Thoracic aorta (tissue), 2 donors: ENCODE measurements at regions not wholly inside any gene's neighbourhood (a gene's known extent, or its start where the extent isn't known, plus 50 kb on each side); places are given as distances from the start of the nearest gene placed in this dataset.

Experiments
- ATAC-seq: fragments of 150-250 bp; one replicate; pipeline ENCODE4 v1.8.0; 2017; ENCODE audit warnings: low read depth; ENCODE audit not compliant: insufficient number of reproducible peaks, low FRiP score
- DNase-seq: peaks from one replicate; pipeline ENCODE4 v3.0.0-alpha.2; 2020; ENCODE audit warnings: low spot score
- H3K27ac ChIP-seq, 2 donors: fragments of 200-600 bp; sonication (generic); 1 replicate in 1 of 2; 2 replicates in 1 of 2; pipeline ENCODE4 v1.5.1; 2016; ENCODE audit warnings: mild to moderate bottlenecking in 2 of 2, moderate library complexity in 2 of 2
- H3K27me3 ChIP-seq: fragments of 200-600 bp; sonication (generic); replicated peaks from 2 replicates; pipeline ENCODE4 v1.6.0; 2016; ENCODE audit warnings: mild to moderate bottlenecking; ENCODE audit not compliant: insufficient read depth
- H3K36me3 ChIP-seq: fragments of 200-600 bp; sonication (generic); one replicate; pipeline ENCODE4 v1.5.1; 2016
- H3K4me1 ChIP-seq, 2 donors: fragments of 200-600 bp; sonication (generic); 1 replicate in 1 of 2; 2 replicates in 1 of 2; pipeline versions ENCODE4 v1.5.1 to v1.6.0; 2016; ENCODE audit warnings: low read depth in 2 of 2, mild to moderate bottlenecking in 1 of 2; ENCODE audit not compliant: control insufficient read depth in 1 of 2
- H3K4me3 ChIP-seq: fragments of 200-600 bp; sonication (generic); 2 replicates; pipeline ENCODE4 v1.5.1; 2016; ENCODE audit warnings: mild to moderate bottlenecking
- H3K9me3 ChIP-seq: fragments of 200-600 bp; sonication (generic); 2 replicates; pipeline ENCODE4 v1.5.1; 2016
- TF ChIP-seq, protein P1 (sequence below): fragments of 200-600 bp; sonication (generic); IDR thresholded peaks from one replicate; pipeline ENCODE4 v1.5.1; 2019; ENCODE audit warnings: antibody characterized with exemption

GRCh38 chr2:88870267-88870839 lies 178.9 kb downstream of the RPIA start:
- TF ChIP-seq, protein P1, sequence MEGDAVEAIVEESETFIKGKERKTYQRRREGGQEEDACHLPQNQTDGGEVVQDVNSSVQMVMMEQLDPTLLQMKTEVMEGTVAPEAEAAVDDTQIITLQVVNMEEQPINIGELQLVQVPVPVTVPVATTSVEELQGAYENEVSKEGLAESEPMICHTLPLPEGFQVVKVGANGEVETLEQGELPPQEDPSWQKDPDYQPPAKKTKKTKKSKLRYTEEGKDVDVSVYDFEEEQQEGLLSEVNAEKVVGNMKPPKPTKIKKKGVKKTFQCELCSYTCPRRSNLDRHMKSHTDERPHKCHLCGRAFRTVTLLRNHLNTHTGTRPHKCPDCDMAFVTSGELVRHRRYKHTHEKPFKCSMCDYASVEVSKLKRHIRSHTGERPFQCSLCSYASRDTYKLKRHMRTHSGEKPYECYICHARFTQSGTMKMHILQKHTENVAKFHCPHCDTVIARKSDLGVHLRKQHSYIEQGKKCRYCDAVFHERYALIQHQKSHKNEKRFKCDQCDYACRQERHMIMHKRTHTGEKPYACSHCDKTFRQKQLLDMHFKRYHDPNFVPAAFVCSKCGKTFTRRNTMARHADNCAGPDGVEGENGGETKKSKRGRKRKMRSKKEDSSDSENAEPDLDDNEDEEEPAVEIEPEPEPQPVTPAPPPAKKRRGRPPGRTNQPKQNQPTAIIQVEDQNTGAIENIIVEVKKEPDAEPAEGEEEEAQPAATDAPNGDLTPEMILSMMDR, result no peak
- Histone ChIP-seq H3K36me3 (no peaks in the 10 kb centered on the region), H3K27ac (no peak overlapping the region), H3K27me3 (no peaks in the 10 kb centered on the region), H3K9me3 (no peaks in the 10 kb centered on the region), H3K4me1 (no peaks in the 10 kb centered on the region), H3K4me3 (no peak overlapping the region)
- no peak for ATAC-seq
- DNase-seq, result no peak

DNA sequence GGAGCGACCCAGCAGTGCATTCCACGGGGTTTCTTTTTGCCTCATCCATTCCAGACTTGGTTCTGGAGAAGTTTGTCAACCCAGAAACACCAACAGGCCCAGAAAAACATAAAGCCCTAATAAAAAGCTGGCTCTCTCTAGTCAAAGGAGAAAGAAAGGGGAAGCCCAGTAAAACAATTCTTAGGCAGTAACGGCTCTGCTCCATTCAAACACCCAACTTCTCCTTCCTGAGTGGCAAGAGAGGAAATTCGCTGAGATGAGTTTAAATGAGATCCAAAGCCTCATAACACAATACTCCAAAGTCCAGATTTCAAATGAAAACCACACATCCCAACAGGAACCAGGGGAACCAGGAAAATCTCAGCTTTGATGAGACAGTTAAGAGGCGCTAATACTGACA lies 179.9 kb downstream of the RPIA start:
- Histone ChIP-seq H3K27me3 (no peaks in the 10 kb centered on the region), H3K9me3 (no peaks in the 10 kb centered on the region), H3K4me3 (no peak overlapping the region), H3K36me3 (no peaks in the 10 kb centered on the region), H3K27ac (no peak overlapping the region), H3K4me1 (no peaks in the 10 kb centered on the region)
- no peak for DNase-seq
- TF ChIP-seq, protein P1, result no peak
- no peak for ATAC-seq

DNA sequence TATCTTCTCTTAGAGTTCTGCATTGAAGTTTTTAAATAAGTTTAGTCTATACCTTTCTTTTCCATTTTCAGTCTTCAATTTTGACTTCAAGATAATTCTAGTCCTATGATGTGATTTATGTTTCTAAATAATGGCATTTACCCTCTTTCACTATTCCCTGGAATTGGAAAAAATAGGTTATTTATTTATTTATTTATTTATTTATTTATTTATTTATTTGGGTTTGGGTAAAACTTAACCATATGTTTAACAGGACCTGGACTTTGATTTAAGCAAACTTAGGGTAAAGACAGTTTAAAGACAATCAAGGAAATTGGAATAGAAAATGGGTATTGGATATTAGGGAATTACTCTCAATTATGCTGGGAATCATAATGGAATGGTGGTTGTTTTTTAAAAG lies 182.1 kb downstream of the RPIA start:
- H3K4me1 ChIP-seq, result no peaks in the 10 kb centered on the region
- H3K36me3 ChIP-seq, result no peaks in the 10 kb centered on the region
- H3K4me3 ChIP-seq, result no peak overlapping the region
- H3K9me3 ChIP-seq, result no peaks in the 10 kb centered on the region
- no peak overlapping the region for H3K27ac ChIP-seq
- ATAC-seq (no peak), DNase-seq (no peak)
- no peaks in the 10 kb centered on the region for H3K27me3 ChIP-seq
- TF ChIP-seq, protein P1, result no peak

GRCh38 chr2:88874063-88874657 lies 182.7 kb downstream of the RPIA start:
- H3K9me3 ChIP-seq, result no peaks in the 10 kb centered on the region
- no peaks in the 10 kb centered on the region for H3K36me3 ChIP-seq
- ATAC-seq (no peak), DNase-seq (no peak)
- H3K27me3 ChIP-seq, result no peaks in the 10 kb centered on the region
- no peak overlapping the region for H3K4me3 ChIP-seq
- H3K4me1 ChIP-seq, result no peaks in the 10 kb centered on the region
- TF ChIP-seq, protein P1, result peak; percentile 61
- H3K27ac ChIP-seq, result no peak overlapping the region

DNA sequence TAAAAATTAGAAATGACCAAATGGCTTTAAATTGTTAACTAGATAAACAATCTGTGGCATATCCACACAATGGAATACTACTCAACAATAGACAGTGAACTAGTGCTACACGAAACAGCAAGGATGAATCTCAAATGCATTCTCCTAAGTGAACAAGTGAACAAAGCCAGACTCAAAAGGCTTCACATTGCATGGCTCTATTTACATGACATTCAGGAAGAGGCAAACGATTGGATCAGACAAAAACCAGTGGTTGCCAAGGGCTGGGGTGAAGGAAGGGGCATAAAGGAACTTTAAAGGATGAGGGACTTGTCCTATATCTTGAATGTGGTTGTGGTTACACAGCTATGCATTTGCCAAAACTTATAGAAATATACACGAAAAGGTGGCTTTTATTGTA lies 184.3 kb downstream of the RPIA start:
- H3K36me3 ChIP-seq, result no peaks in the 10 kb centered on the region
- H3K4me1 ChIP-seq, result no peaks in the 10 kb centered on the region
- no peak overlapping the region for H3K4me3 ChIP-seq
- ATAC-seq, result no peak
- H3K27me3 ChIP-seq, result no peaks in the 10 kb centered on the region
- H3K9me3 ChIP-seq, result no peaks in the 10 kb centered on the region
- H3K27ac ChIP-seq, result no peak overlapping the region
- no peak for DNase-seq
- TF ChIP-seq, protein P1, result no peak
